NOMO-1 treated with DMSO at 0.1 percent for 48 hours (cell line): ENCODE measurements at regions not wholly inside any gene's neighbourhood (a gene's known extent, or its start where the extent isn't known, plus 50 kb on each side); places are given as distances from the start of the nearest gene placed in this dataset.
A peak's percentile ranks its signal among the peaks of the same experiment; 100 is the strongest.

Experiments used
- DNase-seq: peaks from one replicate; lab custom pipeline; 2025; ENCODE audit not compliant: unreplicated experiment; lab: John Stamatoyannopoulos, UW

- no peak for DNase-seq
Observed at GRCh38 chr4:123259676-123260646, 136.6 kb upstream of the SPRY1 start.

GRCh38 chr4:123260653-123261052 is 135.9 kb upstream of the SPRY1 start:
- no peak for DNase-seq

- no peak for DNase-seq
Observed at GRCh38 chr4:123262080-123262479, 134.5 kb upstream of the SPRY1 start.

GRCh38 chr4:123265443-123265842 is 131.2 kb upstream of the SPRY1 start:
- no peak for DNase-seq

- no peak for DNase-seq
Observed at GRCh38 chr4:123266221-123266620, 130.4 kb upstream of the SPRY1 start.

GRCh38 chr4:123278755-123279154 is 117.8 kb upstream of the SPRY1 start:
- no peak for DNase-seq

- no peak for DNase-seq
Observed at GRCh38 chr4:123283371-123283895, 113.2 kb upstream of the SPRY1 start.

- DNase-seq: peak; percentile 5
Observed at GRCh38 chr4:123284168-123284567, 112.4 kb upstream of the SPRY1 start.

GRCh38 chr4:123286903-123287466 is 109.6 kb upstream of the SPRY1 start:
- DNase-seq: no peak

- DNase-seq: no peak
Observed at GRCh38 chr4:123288309-123289025, 108.1 kb upstream of the SPRY1 start.

- DNase-seq: no peak
Observed at GRCh38 chr4:123291329-123291728, 105.3 kb upstream of the SPRY1 start.

- no peak for DNase-seq
Observed at GRCh38 chr4:123297836-123298235, 98.8 kb upstream of the SPRY1 start.

GRCh38 chr4:123298261-123298660 is 98.3 kb upstream of the SPRY1 start:
- DNase-seq: no peak

- DNase-seq: no peak
Observed at GRCh38 chr4:123298801-123299200, 97.8 kb upstream of the SPRY1 start.

GRCh38 chr4:123299212-123299691 is 97.3 kb upstream of the SPRY1 start:
- peak; percentile 23 for DNase-seq

GRCh38 chr4:123300222-123301039 is 96.2 kb upstream of the SPRY1 start:
- DNase-seq: no peak

GRCh38 chr4:123301923-123302322 is 94.7 kb upstream of the SPRY1 start:
- no peak for DNase-seq

GRCh38 chr4:123304151-123304964 is 92.2 kb upstream of the SPRY1 start:
- DNase-seq: no peak

- DNase-seq: no peak
Observed at GRCh38 chr4:123305736-123306135, 90.9 kb upstream of the SPRY1 start.

GRCh38 chr4:123306769-123307168 is 89.8 kb upstream of the SPRY1 start:
- DNase-seq: no peak
